ENCODE measurements at regions not wholly inside any gene's neighbourhood (a gene's known extent, or its start where the extent isn't known, plus 50 kb on each side); places are given as distances from the start of the nearest gene placed in this dataset.

DNA sequence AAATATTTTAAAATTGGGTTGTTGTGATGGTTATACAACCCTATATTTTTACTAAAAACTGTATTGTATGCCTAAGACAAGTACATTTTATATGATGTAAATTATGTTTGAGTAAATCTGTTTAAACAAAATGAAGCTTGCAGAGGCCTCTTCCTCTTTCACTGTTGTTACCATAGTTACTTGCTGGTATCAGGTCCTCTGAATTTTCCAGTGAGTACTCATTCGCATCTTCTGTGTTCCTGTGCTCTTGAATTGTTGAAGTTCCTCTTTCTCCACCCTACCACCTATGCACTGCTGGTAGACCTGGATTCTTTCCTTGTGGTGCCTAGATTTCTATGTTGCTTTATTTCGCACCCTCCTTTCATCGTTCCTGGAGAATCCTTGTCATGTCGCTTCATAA lies 938.5 kb upstream of the ACO1 start:
- no peaks in the 10 kb centered on the region for H3K79me2 ChIP-seq (ENCODE audit: control insufficient read depth, low read length)
- no peaks in the 10 kb centered on the region for H3F3A ChIP-seq (ENCODE audit: control insufficient read depth, insufficient read depth)
- no peak overlapping the region for H3K4me2 ChIP-seq (ENCODE audit: low read length)
- no peaks in the 10 kb centered on the region for H4K20me1 ChIP-seq (ENCODE audit: control insufficient read depth, insufficient read depth, low read depth, low read length)
- H3K27ac ChIP-seq (ENCODE audit: low read depth, low read length), result no peak overlapping the region
- H3K4me1 ChIP-seq (ENCODE audit: control insufficient read depth, low read length), result no peaks in the 10 kb centered on the region
- H3K36me3 ChIP-seq (ENCODE audit: control insufficient read depth, low read length), result no peaks in the 10 kb centered on the region
- TF ChIP-seq EZH2phosphoT487 (IDR thresholded peaks at IDR 0.05; ENCODE audit: borderline replicate concordance, low read length) (no peak), CTCF (IDR thresholded peaks at IDR 0.05; ENCODE audit: low read depth, low read length, poor library complexity, severe bottlenecking) (no peak)
- no peaks in the 10 kb centered on the region for H3K27me3 ChIP-seq (ENCODE audit: control insufficient read depth, low read length)
- no peak overlapping the region for H3K4me3 ChIP-seq (ENCODE audit: low read length)
- H3K9me2 ChIP-seq (replicated peaks; ENCODE audit: control insufficient read depth, low read length), result no peaks in the 10 kb centered on the region
- no peaks in the 10 kb centered on the region for H3K9me3 ChIP-seq (ENCODE audit: control insufficient read depth, insufficient read depth, low read length)

GRCh38 chr9:31467075-31467474 lies 917.4 kb upstream of the ACO1 start:
- TF ChIP-seq CTCF (IDR thresholded peaks at IDR 0.05; ENCODE audit: low read depth, low read length, poor library complexity, severe bottlenecking) (no peak), EZH2phosphoT487 (IDR thresholded peaks at IDR 0.05; ENCODE audit: borderline replicate concordance, low read length) (no peak)
- no peak overlapping the region for H3K4me2 ChIP-seq (ENCODE audit: low read length)

GRCh38 chr9:31470051-31470450 lies 914.4 kb upstream of the ACO1 start:
- Histone ChIP-seq H3K27me3 (ENCODE audit: control insufficient read depth, low read length) (no peaks in the 10 kb centered on the region), H3F3A (ENCODE audit: control insufficient read depth, insufficient read depth) (no peaks in the 10 kb centered on the region)

More at GRCh38 chr9:31467075-31467474, 917.4 kb upstream of the ACO1 start:
- H3K4me3 ChIP-seq (ENCODE audit: low read length), result no peak overlapping the region
- H3K4me1 ChIP-seq (ENCODE audit: control insufficient read depth, low read length), result no peaks in the 10 kb centered on the region
- H3K9me2 ChIP-seq (replicated peaks; ENCODE audit: control insufficient read depth, low read length), result no peaks in the 10 kb centered on the region
- H3K27me3 ChIP-seq (ENCODE audit: control insufficient read depth, low read length), result no peaks in the 10 kb centered on the region
- no peaks in the 10 kb centered on the region for H3K36me3 ChIP-seq (ENCODE audit: control insufficient read depth, low read length)
- no peaks in the 10 kb centered on the region for H3F3A ChIP-seq (ENCODE audit: control insufficient read depth, insufficient read depth)
- no peaks in the 10 kb centered on the region for H4K20me1 ChIP-seq (ENCODE audit: control insufficient read depth, insufficient read depth, low read depth, low read length)
- H3K27ac ChIP-seq (ENCODE audit: low read depth, low read length), result no peak overlapping the region
- no peaks in the 10 kb centered on the region for H3K9me3 ChIP-seq (ENCODE audit: control insufficient read depth, insufficient read depth, low read length)
- no peaks in the 10 kb centered on the region for H3K79me2 ChIP-seq (ENCODE audit: control insufficient read depth, low read length)

More at GRCh38 chr9:31470051-31470450, 914.4 kb upstream of the ACO1 start:
- Histone ChIP-seq H3K9me2 (replicated peaks; ENCODE audit: control insufficient read depth, low read length) (no peaks in the 10 kb centered on the region), H3K4me3 (ENCODE audit: low read length) (no peak overlapping the region), H3K36me3 (ENCODE audit: control insufficient read depth, low read length) (no peaks in the 10 kb centered on the region), H3K4me2 (ENCODE audit: low read length) (no peak overlapping the region), H4K20me1 (ENCODE audit: control insufficient read depth, insufficient read depth, low read depth, low read length) (no peaks in the 10 kb centered on the region), H3K4me1 (ENCODE audit: control insufficient read depth, low read length) (no peaks in the 10 kb centered on the region), H3K79me2 (ENCODE audit: control insufficient read depth, low read length) (no peaks in the 10 kb centered on the region), H3K27ac (ENCODE audit: low read depth, low read length) (no peak overlapping the region), H3K9me3 (ENCODE audit: control insufficient read depth, insufficient read depth, low read length) (no peaks in the 10 kb centered on the region)
- TF ChIP-seq EZH2phosphoT487 (IDR thresholded peaks at IDR 0.05; ENCODE audit: borderline replicate concordance, low read length) (no peak), CTCF (IDR thresholded peaks at IDR 0.05; ENCODE audit: low read depth, low read length, poor library complexity, severe bottlenecking) (no peak)

Data from DOHH2 (cell line).